DOHH2 (cell line): ENCODE measurements at regions not wholly inside any gene's neighbourhood (a gene's known extent, or its start where the extent isn't known, plus 50 kb on each side); places are given as distances from the start of the nearest gene placed in this dataset.

Source experiments
- CTCF ChIP-seq: fragments of 200-600 bp; sonication (generic); IDR thresholded peaks from one replicate; pipeline ENCODE4 v1.5.1; 2014; ENCODE audit warnings: antibody characterized with exemption, mild to moderate bottlenecking, low read depth, low read length; ENCODE audit not compliant: poor library complexity, severe bottlenecking
- EZH2phosphoT487 ChIP-seq: fragments of 200-600 bp; sonication (generic); IDR thresholded peaks from 2 replicates; pipeline ENCODE4 v1.6.1; 2017; ENCODE audit warnings: borderline replicate concordance, mild to moderate bottlenecking, antibody characterized with exemption, low read length, moderate library complexity, mixed read lengths

GRCh38 chr1:208534979-208535378, 290.8 kb upstream of the PLXNA2 start:
- TF ChIP-seq CTCF (no peak), EZH2phosphoT487 (no peak)
